SKM-1 (cell line): ENCODE measurements at regions not wholly inside any gene's neighbourhood (a gene's known extent, or its start where the extent isn't known, plus 50 kb on each side); places are given as distances from the start of the nearest gene placed in this dataset.
"Not testable (repeated sequence)": the region's sequence is repeated elsewhere in the genome, so short reads cannot be mapped to it uniquely, and the experiment has no call there.

ENCODE experiments used
- DNase-seq: peaks from one replicate; lab custom pipeline; 2025; ENCODE audit not compliant: unreplicated experiment; lab: John Stamatoyannopoulos, UW

DNA sequence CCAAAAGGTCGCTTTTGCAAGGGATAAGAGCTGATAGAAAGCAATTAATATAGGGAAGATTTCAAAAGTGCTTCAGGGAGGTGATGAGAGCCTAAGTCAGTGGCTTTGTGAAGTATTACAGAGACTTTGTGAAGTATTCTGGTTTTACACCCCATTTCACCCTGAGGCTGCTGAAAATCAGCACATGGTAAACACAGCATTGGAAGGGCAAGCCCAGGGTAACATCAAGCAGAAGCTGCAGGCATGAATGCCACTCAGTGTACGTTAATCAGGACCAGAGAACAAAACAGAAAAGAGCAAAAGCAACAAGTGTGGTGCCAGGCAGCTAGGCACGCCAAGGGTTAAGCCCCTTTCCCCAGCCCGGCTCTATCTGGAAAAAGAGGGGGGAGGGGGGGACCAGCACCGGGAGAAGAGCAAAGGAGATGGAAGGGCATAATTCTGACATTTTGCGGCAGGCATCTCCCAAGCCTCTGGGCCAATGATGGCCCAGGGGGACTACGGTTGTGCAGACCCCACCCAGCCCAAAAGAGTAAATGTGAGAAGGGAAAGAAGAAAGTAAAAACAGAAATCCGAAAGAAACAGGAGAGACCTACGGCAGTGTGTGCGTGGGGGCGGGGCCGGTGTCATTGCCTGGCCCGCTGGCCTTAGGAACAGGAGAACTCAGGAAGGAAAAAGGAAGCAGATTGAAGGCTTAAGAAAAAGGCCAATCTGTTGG lies 58.9 kb downstream of the DHRS2 start:
- no peak for DNase-seq

DNA sequence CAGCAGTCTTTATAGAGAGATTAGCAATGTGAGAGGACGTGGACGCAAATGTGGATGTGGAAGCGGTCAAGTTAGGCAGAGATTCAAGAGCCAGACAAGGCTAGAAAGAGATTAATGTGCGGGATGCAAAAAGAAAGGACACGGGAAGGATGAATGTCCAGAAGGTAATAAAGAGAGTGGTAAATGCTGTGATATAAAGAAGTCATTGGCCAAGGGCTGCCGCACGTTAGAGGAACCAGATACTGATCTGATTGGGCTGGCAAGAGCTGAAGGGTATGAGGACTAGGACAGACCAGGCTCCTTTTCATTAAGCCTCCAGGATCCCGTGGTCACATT lies 59.5 kb downstream of the DHRS2 start:
- DNase-seq, result no peak

DNA sequence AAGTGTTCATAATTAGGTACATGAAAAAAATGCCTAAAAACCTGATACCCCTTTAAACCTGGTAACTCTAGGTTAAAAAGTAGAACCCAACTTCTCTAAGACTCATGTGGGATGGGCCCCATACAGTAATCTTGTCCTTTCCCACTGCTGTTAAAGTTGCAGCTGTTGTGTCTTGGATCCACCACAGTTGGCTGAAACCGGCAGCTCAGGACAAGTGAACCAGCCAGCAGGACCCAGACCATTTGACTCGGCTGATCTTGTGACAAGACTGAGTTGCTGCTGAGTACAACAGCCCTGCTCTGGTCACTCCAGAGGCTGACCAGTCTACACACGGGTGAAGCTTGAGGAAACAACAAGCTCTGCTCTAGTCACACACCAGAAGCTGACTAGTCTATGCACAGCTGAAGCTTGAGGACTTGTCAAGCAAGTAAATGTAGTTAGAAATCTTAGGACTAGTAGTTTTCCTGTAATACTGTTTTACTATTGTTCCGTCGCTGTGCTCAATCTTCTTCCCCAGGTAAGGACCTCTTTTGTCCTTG lies 60.6 kb downstream of the DHRS2 start:
- no peak for DNase-seq

DNA sequence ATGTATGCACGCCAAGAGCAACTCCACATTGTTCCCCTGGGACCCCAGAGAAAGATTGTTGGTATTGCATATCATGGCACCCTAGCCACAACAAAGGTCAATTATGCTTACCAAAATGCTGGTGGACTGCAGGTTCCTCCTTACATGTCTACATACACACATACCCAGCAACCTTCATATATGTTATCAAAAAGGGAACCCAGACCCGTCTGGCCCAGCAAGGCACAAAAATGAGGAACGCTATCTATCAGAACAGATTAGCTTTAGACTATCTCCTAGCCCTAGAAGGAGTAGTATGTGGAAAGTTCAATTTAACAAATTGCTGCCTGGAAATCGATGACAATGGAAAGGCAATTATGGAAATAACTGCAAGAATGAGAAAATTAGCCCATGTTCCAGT lies 61.5 kb downstream of the DHRS2 start:
- DNase-seq, result peak; percentile 1

DNA sequence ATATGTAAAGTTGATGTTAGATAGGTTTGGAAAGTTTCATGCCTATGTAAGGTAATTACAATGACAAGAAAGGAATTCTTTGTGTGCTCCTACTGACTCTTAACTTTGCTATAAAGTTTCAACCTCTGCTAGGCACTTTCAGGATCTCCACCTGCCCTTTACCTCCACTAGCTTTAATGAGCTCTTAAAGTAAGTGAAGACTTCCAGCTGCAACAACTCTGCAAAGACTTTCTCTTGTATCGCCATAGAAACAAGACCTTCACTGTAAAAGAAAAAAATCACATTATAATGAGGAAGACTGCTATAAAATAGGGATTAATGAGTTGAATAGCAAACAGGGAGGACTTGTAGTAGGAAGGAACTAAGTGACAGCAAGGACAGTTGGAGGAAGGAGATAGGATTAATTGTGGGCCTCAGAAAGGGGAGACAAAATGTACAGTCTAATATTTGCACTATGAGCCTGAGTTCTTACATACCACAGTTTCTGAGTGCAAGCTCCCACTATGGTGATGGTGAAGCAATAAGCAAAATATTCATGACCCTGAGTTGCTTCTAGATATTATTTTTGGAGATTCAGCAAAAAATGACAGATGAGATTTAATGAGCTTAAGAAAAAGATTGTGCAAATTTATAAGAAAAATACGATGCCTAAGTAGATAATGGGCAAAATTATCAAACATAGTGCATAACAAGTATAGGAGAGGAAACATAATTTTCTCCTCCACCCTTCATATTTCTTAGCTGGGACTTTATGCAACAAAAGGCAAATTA lies 66.7 kb downstream of the DHRS2 start:
- no peak for DNase-seq

DNA sequence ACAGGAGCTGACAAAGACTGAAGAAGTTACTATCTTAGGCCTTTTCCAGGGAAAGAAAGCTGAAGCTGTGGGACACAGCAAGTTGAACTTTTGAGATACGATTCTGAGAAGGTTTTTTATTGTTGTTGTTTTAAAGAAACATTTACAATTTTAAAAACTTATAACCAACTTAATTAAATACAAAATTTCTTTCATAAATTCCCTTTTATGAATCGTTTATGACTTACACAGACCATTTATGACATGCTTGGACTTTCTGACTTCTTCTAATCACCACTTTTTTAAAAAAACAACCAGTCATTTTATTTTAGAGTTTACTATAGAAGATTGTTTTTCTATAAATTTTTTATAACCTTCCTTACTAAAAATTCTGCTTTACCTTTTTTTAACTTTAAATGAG lies 68.7 kb downstream of the DHRS2 start:
- no peak for DNase-seq

DNA sequence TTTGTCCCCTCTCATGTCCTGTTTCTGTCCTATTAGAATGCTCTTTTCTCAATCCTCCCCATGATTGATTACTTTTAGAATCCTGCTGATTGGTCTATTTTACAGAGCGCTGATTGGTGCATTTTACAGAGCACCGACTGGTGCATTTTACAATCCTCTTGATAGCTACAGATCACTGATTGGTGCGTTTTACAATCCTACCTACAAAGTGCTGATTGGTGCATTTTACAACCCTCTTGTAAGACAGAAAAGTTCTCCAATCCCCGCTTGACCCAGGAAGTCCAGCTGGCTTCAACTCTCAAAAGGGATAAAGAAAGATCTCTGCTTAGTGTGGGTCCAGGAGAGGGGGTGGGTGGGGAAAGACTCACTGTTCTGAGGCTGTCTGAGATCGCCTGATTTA lies 71.3 kb downstream of the DHRS2 start:
- DNase-seq, result no peak

- no peak for DNase-seq
Observed at GRCh38 chr14:23708343-23708742, 72.2 kb downstream of the DHRS2 start.

DNA sequence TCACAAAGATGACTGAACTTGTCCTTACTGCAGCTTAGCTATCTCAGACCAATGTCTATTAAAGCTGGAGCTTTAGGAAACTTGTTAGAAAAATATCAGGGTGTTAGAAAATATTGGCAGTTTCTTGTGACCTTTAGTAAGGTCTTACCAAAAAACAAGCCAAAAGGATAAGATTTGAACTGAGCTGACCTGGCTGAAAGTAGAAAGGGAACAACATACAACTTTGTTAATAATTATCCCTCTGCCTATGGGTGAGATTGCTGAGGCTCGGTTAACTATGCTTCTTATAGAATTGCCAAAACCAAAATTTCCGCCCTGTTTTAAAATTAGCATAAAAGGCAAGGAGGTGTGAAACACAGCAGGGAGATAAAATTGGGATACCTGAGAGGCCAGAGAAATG lies 73.8 kb downstream of the DHRS2 start:
- no peak for DNase-seq

DNA sequence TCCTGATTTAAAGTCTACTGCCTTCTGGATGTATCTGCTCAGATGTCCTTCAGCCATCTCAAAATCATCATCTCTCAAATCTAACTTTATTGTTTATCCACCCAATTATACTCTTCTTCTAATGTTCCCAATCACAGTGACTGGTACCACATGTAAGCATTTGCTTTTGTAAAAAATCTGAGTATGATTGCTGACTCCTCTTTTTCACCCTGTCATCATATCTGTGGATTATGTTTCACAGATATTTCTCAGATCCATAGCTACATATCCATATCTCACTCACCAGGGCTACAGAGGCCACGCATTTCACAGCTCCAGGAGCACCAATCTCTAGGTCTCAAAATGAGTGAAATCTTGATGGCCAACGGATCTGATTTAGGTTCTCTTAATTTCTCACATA lies 76.1 kb downstream of the DHRS2 start:
- no peak for DNase-seq

- DNase-seq, result no peak
Observed at GRCh38 chr14:23719225-23719985, 83.2 kb downstream of the DHRS2 start.

GRCh38 chr14:23722675-23723074 lies 86.5 kb downstream of the DHRS2 start:
- no peak for DNase-seq

- no peak for DNase-seq
Observed at GRCh38 chr14:23723911-23724310, 87.7 kb downstream of the DHRS2 start.

DNA sequence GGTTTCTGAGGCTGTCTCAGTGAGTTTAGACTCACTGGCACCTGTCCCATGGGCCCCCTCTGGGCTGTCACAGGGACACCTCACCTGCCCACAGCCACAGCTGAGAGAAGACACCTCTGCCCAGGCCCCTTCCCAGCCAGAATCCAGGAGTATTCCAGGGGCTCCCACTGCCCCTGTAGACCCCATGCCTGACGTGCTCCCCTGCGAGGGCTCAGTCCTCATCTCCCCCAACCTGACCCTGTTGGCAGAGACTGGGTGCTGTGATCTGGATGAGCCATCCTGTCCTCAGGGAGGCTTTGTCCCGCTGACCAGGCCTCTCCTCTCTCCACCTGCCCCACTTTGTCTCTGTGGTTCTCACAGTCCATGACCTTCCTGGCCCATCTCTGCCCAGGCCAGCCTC lies 89.4 kb downstream of the DHRS2 start:
- no peak for DNase-seq

DNA sequence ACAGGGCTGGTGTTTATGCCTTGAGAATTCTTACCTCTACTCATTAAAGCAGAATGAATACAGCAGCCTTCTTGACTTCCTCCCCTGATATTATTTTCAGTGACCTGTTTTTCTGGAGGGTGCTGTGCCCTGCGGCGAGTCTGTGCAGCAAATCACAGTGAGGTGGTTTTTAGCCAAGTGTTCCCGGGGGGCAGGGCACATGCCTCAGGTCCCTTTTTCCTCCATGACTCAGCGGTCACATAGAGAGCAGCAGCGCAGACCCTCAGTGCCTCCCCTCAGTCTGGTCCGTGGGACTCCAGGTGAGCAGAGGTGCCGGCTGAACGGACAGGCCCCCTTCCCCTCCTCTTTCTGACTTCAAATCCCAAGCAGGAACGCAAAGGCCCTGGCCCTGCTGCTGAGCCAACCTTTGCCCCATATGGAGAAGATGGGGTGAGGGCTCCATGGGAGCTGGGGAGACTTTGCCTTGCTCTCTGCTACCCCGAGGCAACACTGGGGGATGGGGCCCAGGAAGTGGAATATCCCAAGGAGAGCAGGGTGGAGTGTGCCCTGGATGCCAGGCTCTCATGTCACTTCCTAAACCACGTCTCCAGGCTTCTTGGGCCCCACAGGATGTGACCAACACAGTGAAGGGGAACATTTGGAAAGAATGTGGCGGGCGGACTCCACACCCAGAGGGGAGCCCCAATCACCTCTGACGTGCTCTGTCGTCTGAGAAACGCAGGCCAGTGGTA lies 90.0 kb downstream of the DHRS2 start:
- no peak for DNase-seq

- peak; percentile 1 for DNase-seq
Observed at GRCh38 chr14:23727566-23728335, 91.6 kb downstream of the DHRS2 start.

GRCh38 chr14:23728791-23729190 lies 92.6 kb downstream of the DHRS2 start:
- DNase-seq, result no peak

DNA sequence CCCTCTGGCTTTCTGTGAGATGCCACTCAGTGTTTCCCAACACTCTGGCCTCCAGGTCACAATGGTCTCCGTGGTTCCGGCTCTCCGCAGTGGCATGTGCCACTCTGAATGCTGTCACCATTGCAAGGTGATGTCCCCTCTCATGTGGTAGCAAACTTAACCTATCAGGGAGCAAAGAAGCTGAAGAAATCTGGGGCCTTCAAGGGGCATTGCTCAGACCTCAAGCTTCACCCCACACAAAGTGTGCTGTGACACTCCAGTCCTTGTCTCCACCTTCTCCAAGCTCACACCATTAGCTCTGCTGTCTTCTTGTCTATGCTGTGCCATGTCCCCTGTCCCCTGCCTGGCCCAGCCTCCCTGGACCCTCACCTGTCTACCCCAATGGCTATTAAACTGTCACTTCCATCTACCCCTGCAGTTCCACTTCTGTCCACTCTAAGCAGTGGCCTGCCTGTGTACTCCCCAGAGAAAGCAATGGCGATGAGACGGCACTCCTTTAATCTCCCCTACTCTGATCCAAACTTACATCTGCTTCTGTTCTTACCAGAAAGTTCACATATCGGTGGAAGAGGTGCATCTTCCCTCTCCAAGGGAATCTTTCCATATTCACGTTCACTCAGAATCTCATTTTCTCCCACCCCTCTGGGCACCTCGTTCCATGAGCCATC lies 93.7 kb downstream of the DHRS2 start:
- DNase-seq, result no peak

DNA sequence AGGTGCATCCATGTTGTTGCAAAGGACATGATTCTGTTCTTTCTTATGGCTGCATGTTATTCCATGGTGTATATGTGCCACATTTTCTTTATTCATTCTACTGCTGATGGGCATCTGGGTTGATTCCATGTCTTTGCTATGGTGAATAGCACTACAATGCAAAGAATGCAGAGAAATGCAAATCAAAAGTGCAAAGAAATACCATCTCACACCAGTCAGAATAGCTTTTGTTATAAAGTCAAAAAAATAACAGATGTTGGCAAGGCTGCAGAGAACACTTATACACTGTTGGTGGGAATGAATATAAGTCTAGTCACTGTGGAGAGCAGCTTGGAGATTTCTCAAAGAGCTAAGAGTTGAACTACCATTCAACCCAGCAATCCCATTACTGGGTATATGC lies 99.2 kb downstream of the DHRS2 start:
- DNase-seq, result no peak

- DNase-seq, result not testable (repeated sequence)
Observed at GRCh38 chr14:23744368-23744767, 108.2 kb downstream of the DHRS2 start.
